Panc1 (cell line): ENCODE measurements at regions not wholly inside any gene's neighbourhood (a gene's known extent, or its start where the extent isn't known, plus 50 kb on each side); places are given as distances from the start of the nearest gene placed in this dataset.

Experiments used
- ATAC-seq: fragments of 200-7000 bp; cut with Tn5 transposase; 2 replicates; pipeline ENCODE4 v1.9.1; 2020; ENCODE audit warnings: mild to moderate bottlenecking, moderate library complexity
- BruUV-seq: library from RNA; stranded (reverse); fragments of 400-500 nt; replicated peaks from 2 replicates; lab custom pipeline; 2021; lab: Mats Ljungman, UMichigan
- CTCF ChIA-PET: fragments of 300-600 bp; sonication (Branson Sonifier 250); formaldehyde crosslinking; loops from one replicate; lab custom pipeline; 2022; ENCODE audit warnings: antibody characterized with exemption; lab: Charles Lee
- POLR2A ChIA-PET: fragments of 300-600 bp; sonication (Branson Sonifier 250); formaldehyde crosslinking; loops from one replicate; lab custom pipeline; 2022; ENCODE audit warnings: antibody characterized with exemption; lab: Charles Lee
- DNase-seq: peaks from one replicate; pipeline ENCODE4 v3.0.0-alpha.2; 2010; ENCODE audit warnings: low read depth, low spot score
- H3K27ac ChIP-seq: 2 replicates; pipeline ENCODE4 v1.5.1; 2011; ENCODE audit warnings: mild to moderate bottlenecking, low read length, inconsistent platforms
- H3K27me3 ChIP-seq: fragments of 200-500 bp; sonication (Bioruptor generic); 2 replicates; pipeline ENCODE4 v1.6.0; 2014; ENCODE audit warnings: low read length, inconsistent platforms; ENCODE audit not compliant: control insufficient read depth, insufficient read depth
- H3K36me3 ChIP-seq: fragments of 200-500 bp; sonication (Bioruptor generic); 2 replicates; pipeline ENCODE4 v1.5.1; 2014; ENCODE audit warnings: inconsistent platforms, mild to moderate bottlenecking, low read length, moderate library complexity; ENCODE audit not compliant: control insufficient read depth, insufficient read depth
- H3K4me1 ChIP-seq: 2 replicates; pipeline ENCODE4 v1.5.1; 2011; ENCODE audit warnings: inconsistent platforms, mild to moderate bottlenecking, low read length, moderate library complexity; ENCODE audit not compliant: control insufficient read depth, insufficient read depth
- H3K4me3 ChIP-seq, 2 experiments: 2 replicates each; pipeline ENCODE4 v1.5.1; 2011 to 2012; ENCODE audit warnings: low read depth in 2 of 2, low read length in 2 of 2, mild to moderate bottlenecking in 2 of 2, inconsistent platforms in 1 of 2, moderate library complexity in 1 of 2
- H3K9me3 ChIP-seq: fragments of 200-500 bp; sonication (Bioruptor generic); 2 replicates; pipeline ENCODE4 v1.5.1; 2014; ENCODE audit warnings: low read depth, mild to moderate bottlenecking, inconsistent platforms, low read length, moderate library complexity; ENCODE audit not compliant: control insufficient read depth, insufficient read depth
- POLR2AphosphoS5 ChIP-seq: IDR thresholded peaks from 2 replicates; pipeline ENCODE4 v1.6.1; 2012; ENCODE audit warnings: mild to moderate bottlenecking, low read depth, low read length, moderate library complexity
- SIN3A ChIP-seq: IDR thresholded peaks from 2 replicates; pipeline ENCODE4 v1.6.1; 2012; ENCODE audit warnings: low read depth, mild to moderate bottlenecking, low read length, moderate library complexity, borderline replicate concordance; ENCODE audit not compliant: insufficient read depth
- TCF7L2 ChIP-seq: IDR thresholded peaks from 2 replicates; pipeline ENCODE4 v1.6.1; 2011; ENCODE audit warnings: mild to moderate bottlenecking, low read depth, low read length, inconsistent platforms
- in situ Hi-C: cut with HindIII; loops from 2 replicates; pipeline ENCODE4 v1.10.0; 2016; ENCODE audit warnings: low sequenced_read_pairs, low pct_unique_long_range_greater_than_20kb
- intact Hi-C: fragments of 100-400 bp; cut with micrococcal nuclease; formaldehyde crosslinking; loops from one replicate; pipeline ENCODE4 v1.10.0; 2022; ENCODE audit not compliant: unreplicated experiment
- TF ChIP-seq, protein P1 (sequence below), 2 experiments: IDR thresholded peaks; 2 replicates each; pipeline ENCODE4 v1.6.1; 2011 to 2012; ENCODE audit warnings: low read depth in 2 of 2, control low read depth in 1 of 2, low read length in 1 of 2, mild to moderate bottlenecking in 1 of 2, moderate library complexity in 1 of 2; ENCODE audit not compliant: insufficient read depth in 1 of 2
- TF ChIP-seq, protein P2 (sequence below): fragments of 450-650 bp; IDR thresholded peaks from 2 replicates; pipeline ENCODE4 v1.5.1; 2017; ENCODE audit warnings: mild to moderate bottlenecking

DNA sequence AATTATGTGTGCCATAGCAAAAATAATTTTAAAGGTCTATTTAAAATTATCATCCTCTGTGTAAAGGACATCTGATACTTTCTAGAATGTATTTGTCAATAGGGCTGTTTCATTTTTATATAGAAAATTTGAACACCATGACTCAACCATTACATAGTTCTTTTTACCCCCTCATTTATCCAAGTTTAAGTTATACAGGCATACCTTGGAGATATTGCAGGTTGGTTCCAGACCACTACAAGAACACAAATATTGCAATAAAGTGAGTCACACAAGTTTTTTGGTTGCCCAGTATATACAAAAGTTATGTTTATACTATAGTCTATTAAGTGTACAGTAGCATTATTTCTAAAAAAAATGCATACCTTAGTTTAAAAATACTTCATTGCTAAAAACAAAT is 130.4 kb downstream of the MSL3 start:
- in situ Hi-C loops (no loop called here), intact Hi-C loops (no loop called here)
- Histone ChIP-seq H3K9me3 (no peaks in the 10 kb centered on the region), H3K4me1 (no peaks in the 10 kb centered on the region), H3K4me3 (no peak overlapping the region), H3K36me3 (no peaks in the 10 kb centered on the region), H3K27ac (no peak overlapping the region), H3K27me3 (no peaks in the 10 kb centered on the region)
- ATAC-seq (no peak), DNase-seq (no peak)
- TF ChIP-seq, protein P1, sequence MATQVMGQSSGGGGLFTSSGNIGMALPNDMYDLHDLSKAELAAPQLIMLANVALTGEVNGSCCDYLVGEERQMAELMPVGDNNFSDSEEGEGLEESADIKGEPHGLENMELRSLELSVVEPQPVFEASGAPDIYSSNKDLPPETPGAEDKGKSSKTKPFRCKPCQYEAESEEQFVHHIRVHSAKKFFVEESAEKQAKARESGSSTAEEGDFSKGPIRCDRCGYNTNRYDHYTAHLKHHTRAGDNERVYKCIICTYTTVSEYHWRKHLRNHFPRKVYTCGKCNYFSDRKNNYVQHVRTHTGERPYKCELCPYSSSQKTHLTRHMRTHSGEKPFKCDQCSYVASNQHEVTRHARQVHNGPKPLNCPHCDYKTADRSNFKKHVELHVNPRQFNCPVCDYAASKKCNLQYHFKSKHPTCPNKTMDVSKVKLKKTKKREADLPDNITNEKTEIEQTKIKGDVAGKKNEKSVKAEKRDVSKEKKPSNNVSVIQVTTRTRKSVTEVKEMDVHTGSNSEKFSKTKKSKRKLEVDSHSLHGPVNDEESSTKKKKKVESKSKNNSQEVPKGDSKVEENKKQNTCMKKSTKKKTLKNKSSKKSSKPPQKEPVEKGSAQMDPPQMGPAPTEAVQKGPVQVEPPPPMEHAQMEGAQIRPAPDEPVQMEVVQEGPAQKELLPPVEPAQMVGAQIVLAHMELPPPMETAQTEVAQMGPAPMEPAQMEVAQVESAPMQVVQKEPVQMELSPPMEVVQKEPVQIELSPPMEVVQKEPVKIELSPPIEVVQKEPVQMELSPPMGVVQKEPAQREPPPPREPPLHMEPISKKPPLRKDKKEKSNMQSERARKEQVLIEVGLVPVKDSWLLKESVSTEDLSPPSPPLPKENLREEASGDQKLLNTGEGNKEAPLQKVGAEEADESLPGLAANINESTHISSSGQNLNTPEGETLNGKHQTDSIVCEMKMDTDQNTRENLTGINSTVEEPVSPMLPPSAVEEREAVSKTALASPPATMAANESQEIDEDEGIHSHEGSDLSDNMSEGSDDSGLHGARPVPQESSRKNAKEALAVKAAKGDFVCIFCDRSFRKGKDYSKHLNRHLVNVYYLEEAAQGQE (IDR thresholded peaks at IDR 0.05; ENCODE audit: insufficient read depth in 1 of 2, low read depth in 2 of 2, low read length in 1 of 2) = no peak
- no peak for TF ChIP-seq TCF7L2
- no peak for TF ChIP-seq SIN3A
- TF ChIP-seq, protein P2, sequence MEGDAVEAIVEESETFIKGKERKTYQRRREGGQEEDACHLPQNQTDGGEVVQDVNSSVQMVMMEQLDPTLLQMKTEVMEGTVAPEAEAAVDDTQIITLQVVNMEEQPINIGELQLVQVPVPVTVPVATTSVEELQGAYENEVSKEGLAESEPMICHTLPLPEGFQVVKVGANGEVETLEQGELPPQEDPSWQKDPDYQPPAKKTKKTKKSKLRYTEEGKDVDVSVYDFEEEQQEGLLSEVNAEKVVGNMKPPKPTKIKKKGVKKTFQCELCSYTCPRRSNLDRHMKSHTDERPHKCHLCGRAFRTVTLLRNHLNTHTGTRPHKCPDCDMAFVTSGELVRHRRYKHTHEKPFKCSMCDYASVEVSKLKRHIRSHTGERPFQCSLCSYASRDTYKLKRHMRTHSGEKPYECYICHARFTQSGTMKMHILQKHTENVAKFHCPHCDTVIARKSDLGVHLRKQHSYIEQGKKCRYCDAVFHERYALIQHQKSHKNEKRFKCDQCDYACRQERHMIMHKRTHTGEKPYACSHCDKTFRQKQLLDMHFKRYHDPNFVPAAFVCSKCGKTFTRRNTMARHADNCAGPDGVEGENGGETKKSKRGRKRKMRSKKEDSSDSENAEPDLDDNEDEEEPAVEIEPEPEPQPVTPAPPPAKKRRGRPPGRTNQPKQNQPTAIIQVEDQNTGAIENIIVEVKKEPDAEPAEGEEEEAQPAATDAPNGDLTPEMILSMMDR = no peak
- no peak for TF ChIP-seq POLR2AphosphoS5
- ChIA-PET CTCF (no interaction called here), POLR2A (no interaction called here)
- BruUV-seq = no TSS peak

DNA sequence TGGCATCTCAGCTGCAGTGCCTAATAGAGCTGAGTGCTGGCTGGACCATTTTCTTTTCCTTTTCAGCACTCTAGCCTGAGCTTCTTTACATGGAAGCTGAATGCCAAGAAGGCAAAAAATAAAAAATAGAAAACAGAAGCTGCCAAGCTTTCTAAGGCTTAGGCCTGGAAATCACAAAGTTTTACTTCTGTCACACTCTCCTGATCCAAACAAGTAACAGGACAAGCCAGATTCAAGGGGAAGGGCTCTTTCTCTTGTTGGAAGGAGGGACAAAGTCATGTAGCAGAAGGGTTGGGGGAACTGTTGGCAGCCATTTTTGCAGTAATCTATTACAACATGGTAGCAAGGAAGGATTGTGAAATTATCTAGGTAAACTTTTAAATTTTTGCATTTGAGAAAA is 131.8 kb downstream of the MSL3 start:
- DNase-seq (no peak), ATAC-seq (no peak)
- CTCF ChIA-PET = no interaction called here
- intact Hi-C loops (no loop called here), in situ Hi-C loops (no loop called here)
- Histone ChIP-seq H3K27me3 (no peaks in the 10 kb centered on the region), H3K36me3 (no peaks in the 10 kb centered on the region), H3K9me3 (no peaks in the 10 kb centered on the region), H3K27ac (no peak overlapping the region), H3K4me1 (no peaks in the 10 kb centered on the region), H3K4me3 (no peak overlapping the region)
- POLR2A ChIA-PET = no interaction called here
- TF ChIP-seq POLR2AphosphoS5 (no peak), TCF7L2 (no peak), SIN3A (no peak)
- TF ChIP-seq, protein P2 = no peak
- TF ChIP-seq, protein P1 (IDR thresholded peaks at IDR 0.05; ENCODE audit: insufficient read depth in 1 of 2, low read depth in 2 of 2, low read length in 1 of 2) = no peak
- no TSS peak for BruUV-seq
